UCSD-AML1 (cell line): ENCODE measurements at regions not wholly inside any gene's neighbourhood (a gene's known extent, or its start where the extent isn't known, plus 50 kb on each side); places are given as distances from the start of the nearest gene placed in this dataset.
"Not testable (repeated sequence)": the region's sequence is repeated elsewhere in the genome, so short reads cannot be mapped to it uniquely, and the experiment has no call there.

Experiments
- DNase-seq: peaks from one replicate; lab custom pipeline; 2025; ENCODE audit not compliant: unreplicated experiment; lab: John Stamatoyannopoulos, UW

DNA sequence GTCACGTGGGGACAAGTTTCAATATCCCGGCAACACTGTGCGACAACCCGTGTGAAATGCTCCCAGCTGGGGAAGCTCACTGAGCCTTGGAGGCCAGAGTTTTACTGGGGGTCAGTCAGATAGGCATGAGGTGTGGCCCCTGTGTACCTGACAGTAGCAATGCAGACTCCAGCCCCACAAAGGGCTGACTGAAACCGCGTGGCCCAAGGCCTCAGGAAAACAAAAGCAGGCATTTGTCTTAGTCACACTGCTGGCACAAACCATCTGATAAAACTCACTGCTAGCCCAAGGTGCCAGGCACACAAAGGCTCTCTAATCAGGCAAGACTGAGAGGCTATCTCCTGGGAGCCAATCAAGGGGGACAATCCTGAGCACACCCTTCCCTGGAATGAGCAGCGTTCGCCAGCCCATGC is 786.6 kb upstream of the RAB6C start:
- no peak for DNase-seq

DNA sequence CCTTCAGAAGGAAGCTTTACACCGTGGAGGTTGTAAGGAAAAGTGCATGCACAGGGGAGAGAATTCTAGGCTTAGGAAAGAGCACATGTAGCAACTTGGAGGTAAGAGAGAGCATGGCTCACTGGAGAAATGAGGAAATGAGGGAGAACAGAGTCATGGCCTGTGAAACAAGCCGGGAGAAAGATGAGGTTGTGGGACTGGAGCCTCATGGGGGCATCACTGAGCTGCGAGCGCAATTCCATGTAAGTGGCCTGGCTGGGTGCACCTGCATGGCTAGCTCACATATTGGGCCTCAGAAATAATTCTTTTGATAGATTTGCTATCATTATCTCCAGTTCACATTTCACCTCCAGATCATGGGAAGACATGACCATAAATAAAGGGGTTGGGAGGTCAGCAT is 785.5 kb upstream of the RAB6C start:
- DNase-seq = no peak

DNA sequence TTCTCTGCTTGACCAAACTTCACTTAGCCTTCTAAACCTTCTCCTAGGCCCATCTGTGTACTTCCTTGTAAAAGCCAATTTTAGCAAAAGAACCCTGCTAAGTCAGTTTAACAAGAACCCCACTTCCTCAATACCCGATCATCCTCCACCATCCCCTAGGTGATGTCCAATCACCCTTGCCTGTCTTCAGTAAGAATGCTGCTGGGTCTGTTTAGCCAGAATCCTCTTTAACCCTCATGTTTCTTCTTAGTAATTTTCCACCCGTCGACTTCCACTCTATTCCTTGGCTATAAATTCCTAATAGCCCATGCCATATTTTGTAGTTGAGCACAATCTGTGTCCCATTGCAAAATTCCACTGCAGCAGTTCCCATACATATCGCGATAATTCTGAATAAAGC is 780.0 kb upstream of the RAB6C start:
- DNase-seq = no peak

DNA sequence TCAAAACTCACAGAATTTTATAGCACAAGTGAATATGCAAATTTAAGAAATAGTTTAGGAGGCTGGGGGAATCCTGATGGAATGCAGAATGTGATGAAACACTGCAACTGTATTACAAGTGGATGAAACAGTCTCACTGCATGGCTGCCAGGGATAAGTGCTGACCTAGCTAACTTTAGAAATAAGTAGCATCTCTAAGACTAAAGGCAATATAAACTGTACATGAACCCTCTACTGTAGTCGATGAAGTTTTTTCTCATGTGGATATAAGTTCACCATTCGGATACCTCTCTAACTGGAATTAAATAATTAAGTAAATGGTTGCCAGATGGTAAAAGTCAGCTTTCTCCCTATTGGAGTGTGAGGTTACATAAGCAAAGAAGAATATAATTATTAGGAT is 777.8 kb upstream of the RAB6C start:
- DNase-seq = no peak

DNA sequence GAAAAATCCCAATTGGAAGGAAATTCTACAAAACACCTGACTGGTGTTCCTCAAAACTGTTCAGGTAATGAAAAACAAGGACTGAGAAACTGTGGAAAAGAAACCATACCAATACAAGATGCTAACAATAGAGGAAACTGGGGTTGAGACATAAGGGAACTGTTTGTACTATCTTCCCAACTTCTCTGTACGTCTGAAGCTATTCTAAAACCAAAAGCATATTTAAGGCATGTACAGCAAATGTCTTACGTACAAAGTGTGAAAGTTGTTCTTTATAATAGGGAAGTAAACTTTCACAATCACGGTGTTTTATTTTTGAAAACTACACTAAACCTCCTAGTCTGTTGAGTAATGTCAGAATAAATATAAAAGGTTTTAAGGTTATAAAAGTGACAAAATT is 776.1 kb upstream of the RAB6C start:
- no peak for DNase-seq

DNA sequence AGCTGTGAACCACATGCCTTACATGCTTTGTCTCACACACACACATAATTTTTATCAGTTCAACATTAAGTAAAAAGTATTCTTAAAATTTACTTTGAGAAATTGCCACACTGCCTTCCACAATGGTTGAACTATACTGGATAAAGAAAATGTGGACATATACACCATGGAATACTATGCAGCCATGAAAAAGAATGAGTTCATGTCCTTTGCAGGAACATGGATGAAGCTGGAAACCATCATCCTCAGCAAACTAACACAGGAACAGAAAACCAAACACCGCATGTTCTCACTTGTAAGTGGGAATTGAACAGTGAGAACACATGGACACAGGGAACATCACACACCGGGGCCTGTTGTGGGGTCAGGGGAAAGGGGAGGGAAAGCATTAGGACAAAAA is 774.9 kb upstream of the RAB6C start:
- DNase-seq = not testable (repeated sequence)

DNA sequence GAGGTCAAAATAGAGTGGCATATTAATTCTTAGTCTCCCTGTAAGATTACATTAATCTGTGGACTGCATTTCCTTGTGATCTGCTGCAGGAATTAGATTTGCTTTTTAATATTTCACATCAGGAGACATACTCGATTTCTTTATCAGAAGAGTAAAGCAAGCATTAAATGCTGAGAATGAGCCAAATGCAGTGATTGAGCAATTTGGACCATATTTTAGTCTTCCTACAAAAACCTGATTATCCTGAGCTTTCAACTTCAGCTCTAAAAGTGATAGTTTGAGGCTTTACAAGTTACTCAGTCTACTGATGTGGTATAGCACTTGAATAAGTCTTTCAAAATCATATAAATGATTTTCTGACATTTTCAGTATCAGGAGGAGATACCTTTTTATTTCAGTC is 774.3 kb upstream of the RAB6C start:
- no peak for DNase-seq

DNA sequence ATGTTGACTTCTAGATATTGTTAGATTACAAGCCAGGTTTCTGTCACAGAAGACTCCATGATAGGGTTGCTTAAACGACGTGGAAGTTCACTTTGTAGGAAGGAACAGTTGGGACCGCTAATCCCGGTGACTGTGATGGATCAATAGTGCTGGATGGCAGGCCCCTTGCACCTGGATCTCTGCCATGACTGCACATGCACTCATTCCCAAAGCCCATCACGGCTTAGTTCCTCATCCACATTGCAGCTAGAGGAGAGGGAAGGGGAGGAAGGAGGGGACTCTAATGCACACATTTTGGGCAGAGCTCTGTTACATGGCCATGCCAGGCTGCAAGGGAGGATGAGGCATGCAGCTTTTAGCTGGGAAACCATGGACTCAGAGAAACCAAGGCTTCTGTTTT is 773.7 kb upstream of the RAB6C start:
- no peak for DNase-seq

DNA sequence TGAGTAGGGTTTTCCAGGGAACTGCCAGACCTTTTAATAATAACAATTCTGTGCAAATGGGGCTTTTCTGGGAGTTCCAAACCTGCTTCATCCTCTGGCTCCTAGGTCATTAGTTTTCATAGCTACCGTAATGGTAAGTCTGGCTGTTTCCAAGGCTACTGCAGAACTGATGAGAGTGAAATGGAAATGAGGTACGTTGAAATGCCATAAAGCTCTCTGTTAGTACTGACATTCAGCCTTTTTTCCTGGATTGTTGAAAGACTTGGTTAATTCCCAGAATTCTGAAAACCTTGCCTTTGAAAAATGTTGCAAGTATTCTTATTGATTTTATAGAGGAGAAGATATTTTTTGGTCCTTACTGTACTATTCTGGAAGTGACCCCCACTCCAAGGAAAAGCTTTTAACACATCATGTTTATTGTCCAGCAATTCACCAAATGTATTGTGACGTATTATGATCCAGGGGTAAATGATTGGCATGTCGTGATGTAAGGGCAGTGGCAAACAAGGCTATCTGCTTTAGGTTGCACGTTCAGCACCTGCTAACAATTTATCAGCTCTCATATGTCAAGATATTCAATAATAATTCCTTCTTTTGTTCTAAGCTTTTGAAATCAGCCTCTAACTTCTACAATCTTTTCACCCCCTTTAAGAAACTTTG is 767.0 kb upstream of the RAB6C start:
- DNase-seq = no peak

DNA sequence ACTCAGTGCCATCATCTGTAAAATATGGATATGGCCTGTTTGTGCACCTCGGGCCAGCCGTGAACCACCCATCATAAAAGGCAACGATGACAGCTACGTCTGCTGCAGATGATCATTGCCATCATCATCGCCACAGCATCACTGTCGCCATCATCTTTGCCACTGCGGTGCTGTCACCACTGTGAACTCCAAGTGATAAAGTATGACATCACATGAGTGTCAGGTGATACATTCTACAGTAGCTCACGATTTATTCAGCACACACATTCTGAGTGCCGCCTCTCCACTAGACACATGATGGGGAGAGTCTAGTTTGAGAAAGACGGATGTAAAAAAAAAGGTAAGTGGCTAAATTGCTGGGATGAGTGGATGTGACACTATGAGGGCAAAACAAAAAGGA is 755.4 kb upstream of the RAB6C start:
- no peak for DNase-seq

DNA sequence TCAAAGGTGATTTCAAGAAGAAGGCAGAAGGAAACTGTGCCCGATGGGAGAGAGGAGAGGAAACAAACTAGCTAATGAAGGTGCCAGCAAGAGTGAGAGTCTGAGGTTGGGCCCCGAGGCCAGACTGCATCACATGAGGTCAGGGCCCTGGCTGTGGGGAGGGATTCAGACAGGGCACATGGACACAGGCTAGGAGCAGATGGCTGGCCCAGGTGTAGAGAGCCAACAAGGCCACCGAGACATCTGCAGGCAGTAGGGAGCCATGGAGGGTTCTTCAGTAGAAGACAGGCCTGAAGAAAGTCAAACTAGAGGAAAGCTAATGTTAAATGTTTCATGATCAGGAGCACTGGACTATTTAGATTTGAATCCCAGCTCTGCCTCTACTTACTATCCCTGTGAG is 755.0 kb upstream of the RAB6C start:
- no peak for DNase-seq

DNA sequence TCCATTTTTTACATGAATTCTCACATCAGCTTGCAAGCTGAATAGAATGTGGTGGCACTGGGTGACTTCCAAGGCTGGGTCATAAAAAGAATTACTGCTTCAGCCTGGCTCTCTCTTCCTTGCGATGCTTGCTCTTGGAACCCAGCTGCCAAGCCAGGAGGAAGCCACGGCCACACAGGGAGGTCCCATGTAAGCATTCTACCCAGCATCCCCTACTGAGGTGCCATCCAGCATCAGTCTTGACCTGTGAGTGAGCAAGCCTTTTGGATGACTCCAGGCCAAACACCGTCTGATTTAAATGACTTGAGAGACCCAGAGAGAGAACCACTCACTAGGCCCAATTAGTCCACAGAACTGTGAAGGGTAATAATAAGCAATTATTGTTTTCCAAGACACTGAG is 750.3 kb upstream of the RAB6C start:
- no peak for DNase-seq

DNA sequence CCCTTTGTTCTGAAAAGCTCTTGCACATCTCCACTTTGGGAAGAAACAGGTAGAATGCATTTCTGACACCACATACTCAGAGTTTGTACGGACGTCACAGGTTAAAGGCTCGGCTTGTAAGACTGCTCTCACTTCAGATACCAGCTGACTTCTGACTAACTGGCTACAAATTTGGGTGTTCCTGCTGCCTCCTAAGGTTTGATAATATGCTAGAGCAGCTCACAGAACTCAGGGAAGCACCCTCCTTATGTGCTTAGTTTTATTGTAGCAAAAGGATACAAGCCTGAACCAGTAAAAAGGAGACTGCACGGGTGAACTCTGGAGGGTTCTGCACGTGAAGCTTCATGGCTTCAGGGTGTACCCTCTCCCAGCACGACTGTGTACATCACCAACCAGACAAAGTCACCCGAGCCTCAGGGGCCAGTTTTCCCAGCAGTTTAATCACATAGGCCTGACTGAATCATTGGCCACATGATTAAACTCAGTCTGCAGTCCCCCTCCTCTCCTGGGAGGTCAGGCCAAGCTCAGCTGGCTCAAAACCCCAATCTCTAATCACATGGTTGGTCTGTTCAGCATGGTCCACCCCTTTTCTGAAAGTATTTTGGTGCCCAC is 749.5 kb upstream of the RAB6C start:
- DNase-seq = no peak

DNA sequence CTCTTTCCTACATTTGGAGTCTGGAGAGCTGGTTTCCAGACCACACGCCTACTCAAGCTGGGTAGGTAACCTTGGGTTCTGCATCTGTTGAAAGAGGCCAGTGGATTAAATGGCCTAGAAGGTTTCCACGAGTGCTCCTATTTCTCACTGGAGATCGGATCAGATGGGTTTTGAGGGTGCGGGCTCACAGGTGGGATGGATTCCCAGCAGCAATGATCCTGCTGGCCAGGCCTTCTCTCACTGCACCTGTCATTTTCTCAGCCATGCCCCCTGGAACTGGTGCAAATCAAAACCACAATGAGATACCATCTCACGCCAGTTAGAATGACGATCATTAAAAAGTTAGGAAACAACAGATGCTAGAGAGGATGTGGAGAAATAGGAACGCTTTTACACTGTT is 747.5 kb upstream of the RAB6C start:
- no peak for DNase-seq

DNA sequence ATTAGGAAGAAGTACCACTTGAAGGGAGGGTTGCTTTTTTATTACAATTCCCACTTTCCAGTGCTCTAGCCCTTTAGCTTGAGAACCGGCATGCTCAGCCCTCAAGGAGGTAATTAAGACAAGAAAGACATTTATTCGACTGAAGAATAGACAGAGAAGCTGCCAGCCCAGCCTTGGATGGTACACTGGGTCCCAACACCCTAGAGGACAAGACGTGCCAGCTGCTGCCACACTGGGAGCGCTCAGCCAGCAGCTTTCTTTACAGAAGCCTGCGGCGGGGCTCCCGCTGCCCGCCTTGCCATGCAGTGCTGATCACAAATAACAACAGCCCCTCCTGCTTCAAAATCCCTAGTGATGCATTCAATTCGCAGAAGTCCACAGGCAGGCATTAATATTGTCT is 746.3 kb upstream of the RAB6C start:
- no peak for DNase-seq

DNA sequence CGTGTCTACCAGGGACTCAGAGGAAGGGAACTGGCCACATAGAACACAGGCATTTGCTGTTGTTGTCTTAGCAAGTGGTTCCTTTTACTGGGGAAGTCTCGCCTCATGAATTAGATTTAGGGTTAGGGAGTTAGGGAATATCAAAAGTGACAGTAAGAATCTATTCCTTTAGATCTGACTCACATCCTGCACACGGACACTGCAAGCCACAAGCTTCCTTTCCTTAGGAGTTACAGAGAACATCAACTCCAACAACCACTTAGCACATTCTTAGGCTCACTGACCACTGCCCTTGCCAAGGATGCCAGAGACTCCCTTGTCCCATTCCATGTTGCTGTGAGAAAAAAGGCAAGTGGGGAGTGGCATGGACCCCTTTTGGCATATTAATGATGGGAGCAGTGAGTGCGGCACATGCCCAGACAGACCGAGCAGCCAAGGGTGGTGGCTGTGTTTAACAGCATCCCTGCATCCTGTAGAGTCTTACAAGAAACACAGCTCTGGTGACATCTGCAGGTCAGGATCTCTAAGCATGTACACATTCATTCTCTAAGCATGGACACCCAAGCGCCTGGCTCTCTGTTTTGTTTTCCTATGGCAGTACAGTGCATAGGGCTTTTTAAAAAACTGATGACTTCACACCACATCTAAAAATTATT is 745.6 kb upstream of the RAB6C start:
- peak; percentile 12 for DNase-seq

DNA sequence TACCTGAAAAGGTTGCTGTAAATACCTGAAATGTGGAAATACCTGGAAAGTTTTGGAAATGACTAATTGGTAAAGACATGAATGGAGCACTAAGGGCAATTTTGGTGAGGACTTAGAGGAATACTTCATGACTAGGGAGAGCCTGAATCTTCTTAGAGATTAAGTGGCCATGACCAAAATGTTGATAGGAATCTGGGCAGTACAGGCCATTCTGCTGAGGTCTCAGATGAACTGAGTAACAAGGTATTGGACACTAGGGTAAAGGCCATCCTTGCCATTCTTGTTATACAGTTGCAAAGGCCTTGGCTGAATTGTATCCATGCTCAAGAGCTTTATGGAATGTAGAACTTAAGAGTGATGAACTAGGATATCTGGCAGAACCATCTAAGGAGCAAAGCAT is 742.9 kb upstream of the RAB6C start:
- no peak for DNase-seq

DNA sequence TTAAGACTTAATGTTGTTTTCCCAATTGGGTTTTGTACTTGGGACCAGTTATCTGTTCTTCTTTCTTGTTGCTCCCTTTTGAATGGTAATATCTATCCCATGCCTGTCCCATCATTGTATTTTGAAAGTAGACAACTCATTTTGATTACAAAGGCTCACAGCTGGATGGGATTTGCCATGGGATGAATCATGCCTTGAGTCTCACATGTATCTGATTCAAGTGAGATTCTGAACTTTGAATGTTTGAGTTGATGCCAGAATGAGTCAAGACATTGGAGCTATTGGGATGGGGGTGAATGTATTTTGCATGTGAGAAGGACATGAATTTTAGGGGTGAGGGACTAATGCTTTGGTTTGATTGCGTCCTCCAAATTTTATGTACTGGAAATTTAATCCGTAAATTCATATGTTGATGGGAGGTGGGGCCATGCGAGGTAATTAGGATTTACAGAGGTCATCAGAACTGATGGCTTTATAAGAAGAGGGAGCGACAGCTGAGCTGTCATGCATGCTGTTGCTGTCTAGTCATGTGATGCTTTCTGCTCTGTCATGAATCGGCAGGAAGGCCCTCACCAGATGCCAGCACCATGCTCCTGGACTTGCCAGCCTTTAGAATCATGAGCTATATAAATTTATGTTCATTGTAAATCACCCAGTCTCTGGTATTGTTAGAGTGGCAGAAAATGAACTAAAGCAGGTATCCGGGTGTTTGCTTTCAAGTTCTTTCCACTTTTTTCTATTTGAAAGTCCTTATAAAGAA is 741.3 kb upstream of the RAB6C start:
- DNase-seq = no peak

DNA sequence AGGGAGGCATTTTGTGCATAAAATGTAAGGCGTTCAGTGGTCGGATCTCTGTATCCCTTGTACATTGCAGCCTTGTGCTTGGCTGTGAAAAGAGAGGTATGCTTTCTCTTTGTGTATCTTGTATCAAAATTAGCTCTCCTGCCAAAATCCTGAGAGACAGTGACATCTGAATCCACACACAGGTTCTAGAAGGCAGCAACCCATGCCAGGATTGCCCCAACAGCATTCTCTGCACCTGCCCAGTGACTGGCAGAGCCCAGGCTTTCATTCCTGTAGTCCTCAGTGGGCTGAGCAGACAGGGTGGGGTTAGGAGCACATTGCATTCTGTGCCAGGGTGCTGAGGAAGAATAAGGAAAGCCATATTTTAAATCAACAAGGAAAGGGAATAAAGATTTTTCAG is 740.3 kb upstream of the RAB6C start:
- no peak for DNase-seq

DNA sequence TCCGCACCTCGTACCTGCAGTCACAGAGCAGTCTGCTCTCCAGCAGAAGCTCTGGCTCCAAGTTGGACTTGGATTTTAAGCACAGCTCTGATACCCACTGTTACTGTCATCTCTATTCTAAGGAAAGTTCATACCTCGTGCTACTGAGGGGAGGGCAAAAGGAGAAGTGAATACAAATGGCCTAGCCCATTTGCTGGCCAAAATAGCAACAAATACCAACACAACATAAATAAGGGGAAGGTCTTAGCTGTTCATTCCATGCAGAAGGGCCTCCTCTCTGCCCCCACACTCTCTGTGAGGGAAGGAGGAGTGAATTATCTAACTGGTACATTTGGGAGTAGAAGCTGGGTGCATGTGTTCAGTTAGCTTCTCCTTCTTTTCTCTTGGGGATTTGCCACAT is 739.4 kb upstream of the RAB6C start:
- DNase-seq = no peak

DNA sequence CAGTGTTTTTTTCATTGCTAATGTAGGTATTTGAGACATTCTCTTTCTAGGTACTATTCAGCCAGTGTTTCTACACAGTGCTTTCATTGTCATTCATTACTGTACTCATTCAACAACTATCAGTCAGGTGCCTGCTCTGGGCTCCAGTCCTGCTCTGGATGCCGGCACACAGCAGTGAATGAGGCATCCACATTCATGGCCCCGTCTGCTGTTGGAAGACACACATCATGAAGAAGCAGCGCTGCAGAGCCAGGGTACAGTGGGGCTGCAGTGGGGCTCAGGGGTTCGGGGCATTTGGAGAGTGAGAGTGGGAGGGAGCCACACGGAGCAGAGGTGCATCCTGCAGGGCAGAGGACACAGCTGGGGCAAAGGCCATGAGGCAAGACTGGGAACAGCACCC is 737.2 kb upstream of the RAB6C start:
- no peak for DNase-seq

DNA sequence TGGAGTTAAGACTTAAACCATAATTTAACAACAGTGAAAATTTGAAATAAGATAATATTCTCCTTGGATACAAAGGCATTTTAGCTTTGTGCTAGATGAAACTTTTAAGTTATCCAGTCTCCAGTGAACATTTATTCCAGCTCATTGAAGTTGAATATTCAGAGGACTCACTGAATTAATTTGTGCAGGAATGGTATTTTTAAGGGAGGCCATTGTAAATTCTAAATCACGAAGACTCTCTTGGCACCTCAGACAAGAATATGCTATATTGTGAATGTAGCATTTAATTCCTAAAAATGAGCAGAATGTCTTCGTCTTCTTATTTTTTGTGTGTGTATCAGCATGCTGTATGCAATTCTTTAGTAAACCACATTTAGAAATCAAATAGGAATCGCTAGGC is 731.7 kb upstream of the RAB6C start:
- no peak for DNase-seq
